ENCODE measurements at regions not wholly inside any gene's neighbourhood (a gene's known extent, or its start where the extent isn't known, plus 50 kb on each side); places are given as distances from the start of the nearest gene placed in this dataset.

DNA sequence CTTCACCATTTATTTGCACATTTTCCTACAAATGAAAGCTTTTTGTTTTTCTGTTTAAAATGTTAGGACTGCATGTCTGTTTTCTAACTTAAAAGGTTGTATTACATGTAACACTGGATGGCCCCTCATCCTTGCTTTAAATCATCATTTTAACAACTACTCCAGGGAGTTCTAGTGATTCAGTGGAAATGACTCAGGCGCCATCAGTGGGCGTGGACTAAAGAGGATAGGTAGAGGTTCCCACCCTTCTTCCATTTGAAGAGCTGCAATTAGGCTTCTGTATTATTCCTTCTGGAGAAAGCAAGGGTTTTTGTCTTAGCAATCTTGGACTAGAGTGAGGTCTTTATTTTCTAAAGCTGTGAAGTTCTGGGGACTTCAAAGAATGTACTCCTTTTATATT, 213.7 kb downstream of the TMEM38B start:
- TF ChIP-seq, protein P1, sequence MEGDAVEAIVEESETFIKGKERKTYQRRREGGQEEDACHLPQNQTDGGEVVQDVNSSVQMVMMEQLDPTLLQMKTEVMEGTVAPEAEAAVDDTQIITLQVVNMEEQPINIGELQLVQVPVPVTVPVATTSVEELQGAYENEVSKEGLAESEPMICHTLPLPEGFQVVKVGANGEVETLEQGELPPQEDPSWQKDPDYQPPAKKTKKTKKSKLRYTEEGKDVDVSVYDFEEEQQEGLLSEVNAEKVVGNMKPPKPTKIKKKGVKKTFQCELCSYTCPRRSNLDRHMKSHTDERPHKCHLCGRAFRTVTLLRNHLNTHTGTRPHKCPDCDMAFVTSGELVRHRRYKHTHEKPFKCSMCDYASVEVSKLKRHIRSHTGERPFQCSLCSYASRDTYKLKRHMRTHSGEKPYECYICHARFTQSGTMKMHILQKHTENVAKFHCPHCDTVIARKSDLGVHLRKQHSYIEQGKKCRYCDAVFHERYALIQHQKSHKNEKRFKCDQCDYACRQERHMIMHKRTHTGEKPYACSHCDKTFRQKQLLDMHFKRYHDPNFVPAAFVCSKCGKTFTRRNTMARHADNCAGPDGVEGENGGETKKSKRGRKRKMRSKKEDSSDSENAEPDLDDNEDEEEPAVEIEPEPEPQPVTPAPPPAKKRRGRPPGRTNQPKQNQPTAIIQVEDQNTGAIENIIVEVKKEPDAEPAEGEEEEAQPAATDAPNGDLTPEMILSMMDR (IDR thresholded peaks at IDR 0.05) = no peak
- TF ChIP-seq POLR2A (IDR thresholded peaks at IDR 0.05) = no peak

All from lower leg skin (tissue), 3 donors.